NCI-H446 (cell line): ENCODE measurements at regions not wholly inside any gene's neighbourhood (a gene's known extent, or its start where the extent isn't known, plus 50 kb on each side); places are given as distances from the start of the nearest gene placed in this dataset.
"Not testable (repeated sequence)": the region's sequence is repeated elsewhere in the genome, so short reads cannot be mapped to it uniquely, and the experiment has no call there.

ENCODE experiments used
- DNase-seq, 2 experiments: peaks; one replicate each; lab custom pipeline; 2025; lab: John Stamatoyannopoulos, UW

- no peak for DNase-seq
These were observed 560.6 kb downstream of the GATA3 start for GRCh38 chr10:8615118-8615517.

- no peak for DNase-seq
These were observed 561.7 kb downstream of the GATA3 start for GRCh38 chr10:8616166-8616565.

GRCh38 chr10:8617792-8618191, 563.3 kb downstream of the GATA3 start:
- no peak for DNase-seq

GRCh38 chr10:8618834-8619233, 564.3 kb downstream of the GATA3 start:
- DNase-seq: no peak

- no peak for DNase-seq
These were observed 573.9 kb downstream of the GATA3 start for GRCh38 chr10:8628351-8628750.

- no peak for DNase-seq
These were observed 579.4 kb downstream of the GATA3 start for GRCh38 chr10:8633909-8634308.

- no peak for DNase-seq
These were observed 581.9 kb downstream of the GATA3 start for GRCh38 chr10:8636371-8636770.

- DNase-seq: no peak
These were observed 583.2 kb downstream of the GATA3 start for GRCh38 chr10:8637640-8638039.

GRCh38 chr10:8638088-8638672, 583.7 kb downstream of the GATA3 start:
- DNase-seq: no peak

- DNase-seq: no peak
These were observed 585.1 kb downstream of the GATA3 start for GRCh38 chr10:8639486-8640185.

GRCh38 chr10:8640301-8640700, 585.8 kb downstream of the GATA3 start:
- no peak for DNase-seq

- DNase-seq: no peak
These were observed 586.4 kb downstream of the GATA3 start for GRCh38 chr10:8640878-8641277.

- DNase-seq: no peak
These were observed 601.8 kb downstream of the GATA3 start for GRCh38 chr10:8656261-8656660.

- no peak for DNase-seq
These were observed 605.5 kb downstream of the GATA3 start for GRCh38 chr10:8659982-8660381.

- DNase-seq: no peak
These were observed 607.4 kb downstream of the GATA3 start for GRCh38 chr10:8661886-8662285.

GRCh38 chr10:8663131-8663530, 608.6 kb downstream of the GATA3 start:
- DNase-seq: no peak

GRCh38 chr10:8665322-8665721, 610.8 kb downstream of the GATA3 start:
- no peak for DNase-seq

GRCh38 chr10:8670461-8670860, 616.0 kb downstream of the GATA3 start:
- DNase-seq: no peak

- no peak for DNase-seq
These were observed 619.7 kb downstream of the GATA3 start for GRCh38 chr10:8674230-8674629.

- no peak for DNase-seq
These were observed 623.2 kb downstream of the GATA3 start for GRCh38 chr10:8677642-8678041.

GRCh38 chr10:8684916-8685315, 630.4 kb downstream of the GATA3 start:
- DNase-seq: not testable (repeated sequence)

GRCh38 chr10:8688881-8689280, 634.4 kb downstream of the GATA3 start:
- DNase-seq: no peak

- DNase-seq: no peak
These were observed 637.1 kb downstream of the GATA3 start for GRCh38 chr10:8691498-8692017.

- not testable (repeated sequence) for DNase-seq
These were observed 639.1 kb downstream of the GATA3 start for GRCh38 chr10:8693635-8694034.
